ENCODE measurements at regions not wholly inside any gene's neighbourhood (a gene's known extent, or its start where the extent isn't known, plus 50 kb on each side); places are given as distances from the start of the nearest gene placed in this dataset.

DNA sequence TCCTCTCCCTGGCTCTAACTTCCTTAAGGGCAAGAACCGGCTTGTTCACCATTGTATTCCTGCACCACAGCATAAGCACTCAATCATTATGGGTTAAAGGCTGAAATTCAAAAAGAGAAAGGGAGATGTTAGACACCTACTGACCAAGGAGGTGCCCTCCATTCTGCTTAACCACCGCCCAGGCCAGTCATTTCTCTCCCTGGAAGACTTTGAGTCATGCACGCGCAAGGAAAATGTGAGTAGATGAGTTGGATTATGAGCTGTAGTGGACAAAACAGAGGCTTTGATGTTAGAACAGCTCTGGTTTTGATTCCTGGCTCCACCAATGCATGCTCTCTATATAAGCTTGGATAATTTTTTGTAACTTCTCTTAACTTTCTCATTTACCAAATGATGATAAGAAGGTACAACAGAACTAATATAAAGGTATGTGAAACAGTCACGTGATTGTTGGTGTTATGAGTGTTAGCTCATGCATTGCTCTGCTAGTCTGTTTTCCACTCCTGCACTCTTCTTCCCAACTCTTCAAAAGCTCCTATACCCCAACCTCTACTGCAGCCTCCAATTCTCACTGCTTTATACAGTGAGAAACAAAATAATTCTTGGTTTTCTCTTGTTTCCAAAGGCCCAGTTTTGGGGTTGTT is 148.4 kb upstream of the ATP11B start:
- no peak overlapping the region for H3K4me2 ChIP-seq (ENCODE audit: low read depth, low read length)
- WGBS, 2 experiments (ENCODE audit: extremely low coverage in 2 of 2, insufficient read length in 1 of 2) = no CpG with 5 or more reads among the region's 5 CpGs
- no peak overlapping the region for H2BK15ac ChIP-seq (ENCODE audit: low read depth, low read length)
- no TSS peak for BruUV-seq (replicated peaks)
- H3K4me3 ChIP-seq (ENCODE audit: insufficient read depth, low read depth, low read length) = no peak overlapping the region
- no peak overlapping the region for H4K91ac ChIP-seq (ENCODE audit: insufficient read depth, low read depth, low read length)
- no peak for DNase-seq
- no peak overlapping the region for H2BK5ac ChIP-seq (ENCODE audit: low read depth, low read length, poor library complexity, severe bottlenecking)
- TF ChIP-seq, protein P1, sequence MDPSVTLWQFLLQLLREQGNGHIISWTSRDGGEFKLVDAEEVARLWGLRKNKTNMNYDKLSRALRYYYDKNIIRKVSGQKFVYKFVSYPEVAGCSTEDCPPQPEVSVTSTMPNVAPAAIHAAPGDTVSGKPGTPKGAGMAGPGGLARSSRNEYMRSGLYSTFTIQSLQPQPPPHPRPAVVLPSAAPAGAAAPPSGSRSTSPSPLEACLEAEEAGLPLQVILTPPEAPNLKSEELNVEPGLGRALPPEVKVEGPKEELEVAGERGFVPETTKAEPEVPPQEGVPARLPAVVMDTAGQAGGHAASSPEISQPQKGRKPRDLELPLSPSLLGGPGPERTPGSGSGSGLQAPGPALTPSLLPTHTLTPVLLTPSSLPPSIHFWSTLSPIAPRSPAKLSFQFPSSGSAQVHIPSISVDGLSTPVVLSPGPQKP (IDR thresholded peaks at IDR 0.05; ENCODE audit: borderline replicate concordance, low read depth, low read length) = no peak
- TF ChIP-seq RFX5 (IDR thresholded peaks at IDR 0.05; ENCODE audit: low read depth, low read length) (no peak), BHLHE40 (IDR thresholded peaks at IDR 0.05; ENCODE audit: low read depth, low read length) (no peak), CEBPB (IDR thresholded peaks at IDR 0.05; ENCODE audit: low read depth, low read length) (no peak), SMC3 (IDR thresholded peaks at IDR 0.05; ENCODE audit: low read depth, low read length) (no peak), FOS (IDR thresholded peaks at IDR 0.05; ENCODE audit: low read depth, low read length) (no peak), POLR2A (IDR thresholded peaks at IDR 0.05; ENCODE audit: low read depth, low read length) (no peak), MAZ (IDR thresholded peaks at IDR 0.05; ENCODE audit: borderline replicate concordance, low read depth, low read length) (no peak), NFE2L2 (IDR thresholded peaks at IDR 0.05; ENCODE audit: low read depth, low read length) (no peak)
- ChIA-PET POLR2A (ENCODE audit: unreplicated experiment) (no interaction called here), CTCF (no interaction called here)
- ATAC-seq (ENCODE audit: low read depth) = no peak
- H3K36me3 ChIP-seq (ENCODE audit: control insufficient read depth, insufficient read depth, low read length) = no peaks in the 10 kb centered on the region
- no peak overlapping the region for H3K27ac ChIP-seq (ENCODE audit: insufficient read depth, low read length)
- no peak overlapping the region for H3K4ac ChIP-seq (ENCODE audit: low read depth, low read length)
- no peaks in the 10 kb centered on the region for H4K20me1 ChIP-seq (ENCODE audit: insufficient read depth, low read length)
- dilution Hi-C loops (cut with HindIII; ENCODE audit: low sequenced_read_pairs, unreplicated experiment) (no loop called here), intact Hi-C loops (cut with micrococcal nuclease) (no loop called here), in situ Hi-C loops (cut with MboI; ENCODE audit: low sequenced_read_pairs) (no loop called here)
- no peak overlapping the region for H3K18ac ChIP-seq (ENCODE audit: low read depth, low read length)
- no peak overlapping the region for H3K23ac ChIP-seq (ENCODE audit: low read depth, low read length)
- H2AK9ac ChIP-seq (replicated peaks; ENCODE audit: low read depth, low read length, poor library complexity) = no peak overlapping the region
- H3K79me1 ChIP-seq (ENCODE audit: low read depth in 1 of 2, low read length in 2 of 2) = no peaks in the 10 kb centered on the region
- H2AFZ ChIP-seq (replicated peaks; ENCODE audit: low read length, poor library complexity) = no peak overlapping the region
- H3K27me3 ChIP-seq (ENCODE audit: control insufficient read depth, insufficient read depth, low read length) = no peaks in the 10 kb centered on the region
- H4K8ac ChIP-seq (ENCODE audit: low read depth in 2 of 2, low read length in 2 of 2) = no peak overlapping the region
- H2AK5ac ChIP-seq (ENCODE audit: low read depth, low read length) = no peak overlapping the region
- H3K9me3 ChIP-seq (ENCODE audit: control insufficient read depth, insufficient read depth, low read length) = 0 out of 2 replicates have a peak, but pooled peaks cover 2% of the 10 kb centered on the region
- no peaks in the 10 kb centered on the region for H3K4me1 ChIP-seq (ENCODE audit: control insufficient read depth, insufficient read depth, low read length)
- no peak overlapping the region for H4K5ac ChIP-seq (ENCODE audit: low read depth, low read length)
- no peaks in the 10 kb centered on the region for H3K9me1 ChIP-seq (ENCODE audit: insufficient read depth, low read length)
- H2BK120ac ChIP-seq (ENCODE audit: low read depth, low read length) = no peak overlapping the region
- no peak overlapping the region for H3K56ac ChIP-seq (ENCODE audit: extremely low read depth, insufficient read depth, low read length)
- H3K9ac ChIP-seq (ENCODE audit: low read depth, low read length) = no peak overlapping the region
- no peak overlapping the region for H2BK20ac ChIP-seq (ENCODE audit: low read depth, low read length)
- no peak overlapping the region for H3K14ac ChIP-seq (replicated peaks; ENCODE audit: low read depth, low read length)
